Activated CD8-positive, alpha-beta memory T cell treated with anti-CD3 and anti-CD28 coated beads for 4 hours (primary cell): ENCODE measurements at regions not wholly inside any gene's neighbourhood (a gene's known extent, or its start where the extent isn't known, plus 50 kb on each side); places are given as distances from the start of the nearest gene placed in this dataset.
"Not testable (repeated sequence)": the region's sequence is repeated elsewhere in the genome, so short reads cannot be mapped to it uniquely, and the experiment has no call there.

ENCODE experiments used
- DNase-seq, 2 donors: peaks; one replicate each; pipeline ENCODE4 v3.0.0-alpha.2; 2020; ENCODE audit warnings: low read depth in 2 of 2

GRCh38 chr9:78668148-78668832 is 371.4 kb downstream of the PSAT1 start:
- DNase-seq: no peak

GRCh38 chr9:78669591-78669990 is 372.7 kb downstream of the PSAT1 start:
- DNase-seq: no peak

- no peak for DNase-seq
These were observed 374.9 kb downstream of the PSAT1 start for GRCh38 chr9:78671785-78672184.

- DNase-seq: no peak
These were observed 377.9 kb downstream of the PSAT1 start for GRCh38 chr9:78674874-78675273.

- DNase-seq: no peak
These were observed 379.1 kb downstream of the PSAT1 start for GRCh38 chr9:78676009-78676408.

GRCh38 chr9:78676623-78677022 is 379.7 kb downstream of the PSAT1 start:
- no peak for DNase-seq

GRCh38 chr9:78677326-78677725 is 380.4 kb downstream of the PSAT1 start:
- DNase-seq: no peak

GRCh38 chr9:78678877-78679276 is 382.0 kb downstream of the PSAT1 start:
- DNase-seq: no peak

GRCh38 chr9:78680196-78680595 is 383.3 kb downstream of the PSAT1 start:
- no peak for DNase-seq

- no peak for DNase-seq
These were observed 385.3 kb downstream of the PSAT1 start for GRCh38 chr9:78682216-78682615.

GRCh38 chr9:78685471-78685870 is 388.5 kb downstream of the PSAT1 start:
- no peak for DNase-seq

GRCh38 chr9:78688796-78689195 is 391.9 kb downstream of the PSAT1 start:
- DNase-seq: no peak

- DNase-seq: no peak
These were observed 394.6 kb downstream of the PSAT1 start for GRCh38 chr9:78691542-78691941.

- DNase-seq: no peak
These were observed 395.9 kb downstream of the PSAT1 start for GRCh38 chr9:78692871-78693270.

- DNase-seq: no peak
These were observed 398.0 kb downstream of the PSAT1 start for GRCh38 chr9:78694974-78695373.

GRCh38 chr9:78695519-78695918 is 398.6 kb downstream of the PSAT1 start:
- DNase-seq: no peak

- no peak for DNase-seq
These were observed 400.7 kb downstream of the PSAT1 start for GRCh38 chr9:78697618-78698017.

GRCh38 chr9:78698371-78698770 is 401.4 kb downstream of the PSAT1 start:
- DNase-seq: no peak

GRCh38 chr9:78699217-78699616 is 402.3 kb downstream of the PSAT1 start:
- DNase-seq: not testable (repeated sequence)

GRCh38 chr9:78704153-78704552 is 407.2 kb downstream of the PSAT1 start:
- not testable (repeated sequence) for DNase-seq

GRCh38 chr9:78707080-78707479 is 410.2 kb downstream of the PSAT1 start:
- DNase-seq: no peak

- DNase-seq: no peak
These were observed 410.6 kb downstream of the PSAT1 start for GRCh38 chr9:78707481-78707991.

- no peak for DNase-seq
These were observed 416.1 kb downstream of the PSAT1 start for GRCh38 chr9:78712903-78713613.
